ENCODE measurements at regions not wholly inside any gene's neighbourhood (a gene's known extent, or its start where the extent isn't known, plus 50 kb on each side); places are given as distances from the start of the nearest gene placed in this dataset.
"Not testable (repeated sequence)": the region's sequence is repeated elsewhere in the genome, so short reads cannot be mapped to it uniquely, and the experiment has no call there.

DNA sequence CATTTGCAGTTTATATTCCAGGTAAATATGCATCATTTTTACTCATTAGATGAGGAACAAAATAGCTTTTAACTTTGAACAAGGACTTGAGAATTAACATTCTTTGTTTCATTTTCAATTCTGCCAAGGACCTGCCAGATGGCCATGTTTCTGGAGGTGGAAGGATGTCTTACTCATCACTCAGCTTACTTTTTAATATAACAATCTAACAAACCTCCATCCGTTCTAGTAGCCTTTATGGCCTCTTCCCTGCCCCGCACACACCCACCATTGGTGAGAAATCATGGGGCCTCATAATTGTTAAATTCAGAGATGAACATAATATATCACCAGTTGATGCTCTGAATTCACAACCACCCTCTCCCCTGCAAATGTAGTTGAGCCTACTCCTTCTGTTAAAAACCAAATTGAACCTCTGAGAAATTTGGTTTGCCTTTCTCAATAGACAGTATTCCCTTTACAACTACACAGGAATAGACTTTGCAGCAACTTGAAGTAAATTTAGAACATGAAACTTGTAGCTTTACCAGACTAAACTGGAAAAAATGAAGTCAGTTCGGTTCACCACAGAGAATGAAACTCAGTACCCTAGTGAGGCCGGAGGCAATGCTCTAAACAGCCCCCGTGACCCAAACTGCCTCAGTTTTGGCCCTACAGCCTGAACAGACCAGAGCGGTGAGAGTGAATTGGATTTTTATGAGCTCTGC is 50.1 kb upstream of the ACSL4 start:
- 67% methylated on average over 4 of the region's 6 CpGs for WGBS (ENCODE audit: insufficient coverage)
- peaks cover 0 to 17% of the 10 kb centered on the region in 2 donors for H3K27me3 Mint-ChIP-seq (ENCODE audit: low read depth in 2 of 2)
- intact Hi-C loops (cut with micrococcal nuclease), result no loop called here
- no peaks in the 10 kb centered on the region for H3K36me3 Mint-ChIP-seq
- no peak for TF ChIP-seq CTCF (IDR thresholded peaks at IDR 0.05)
- no peak overlapping the region for H3K27ac ChIP-seq (ENCODE audit: low read length)
- no peaks in the 10 kb centered on the region for H3K36me3 ChIP-seq (ENCODE audit: control insufficient read depth, insufficient read depth, low read length)
- no peaks in the 10 kb centered on the region for H3K9me3 ChIP-seq (ENCODE audit: control insufficient read depth, insufficient read depth, low read length)
- no peak overlapping the region for H3K4me3 Mint-ChIP-seq
- H3K4me1 ChIP-seq (ENCODE audit: control insufficient read depth, insufficient read depth, low read length), result no peaks in the 10 kb centered on the region
- no peaks in the 10 kb centered on the region for H3K27me3 ChIP-seq (ENCODE audit: control insufficient read depth, insufficient read depth, low read length)
- no peaks in the 10 kb centered on the region for H3K4me1 Mint-ChIP-seq
- DNase-seq (no peak), ATAC-seq (no peak)
- H3K9me3 Mint-ChIP-seq, result no peaks in the 10 kb centered on the region
- H3K4me3 ChIP-seq (ENCODE audit: low read length), result no peak overlapping the region
- H3K27ac Mint-ChIP-seq, result no peak overlapping the region

DNA sequence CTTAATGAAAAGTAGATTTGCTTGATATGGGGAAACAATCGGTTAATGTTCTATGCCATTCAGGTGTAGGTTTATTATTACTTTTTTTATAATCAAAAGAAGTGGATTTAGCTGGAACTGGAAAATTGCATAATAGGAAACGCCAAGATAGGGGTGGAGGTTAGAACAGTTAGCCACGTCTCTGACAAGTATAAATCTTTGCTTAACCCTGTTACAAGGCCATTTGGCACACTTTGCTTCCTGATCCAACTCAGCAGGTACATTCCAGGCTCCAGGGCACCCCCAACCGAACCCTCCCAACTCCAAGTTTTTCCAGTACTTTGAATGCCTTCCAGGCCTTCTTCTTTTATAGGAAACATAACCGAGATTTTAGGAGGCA is 50.6 kb upstream of the ACSL4 start:
- H3K27ac Mint-ChIP-seq, result no peak overlapping the region
- Histone ChIP-seq H3K36me3 (ENCODE audit: control insufficient read depth, insufficient read depth, low read length) (no peaks in the 10 kb centered on the region), H3K4me3 (ENCODE audit: low read length) (no peak overlapping the region), H3K9me3 (ENCODE audit: control insufficient read depth, insufficient read depth, low read length) (no peaks in the 10 kb centered on the region), H3K27ac (ENCODE audit: low read length) (no peak overlapping the region), H3K27me3 (ENCODE audit: control insufficient read depth, insufficient read depth, low read length) (no peaks in the 10 kb centered on the region), H3K4me1 (ENCODE audit: control insufficient read depth, insufficient read depth, low read length) (no peaks in the 10 kb centered on the region)
- no peaks in the 10 kb centered on the region for H3K9me3 Mint-ChIP-seq
- H3K4me1 Mint-ChIP-seq, result no peaks in the 10 kb centered on the region
- WGBS (ENCODE audit: insufficient coverage), result 78% methylated on average over 3 of the region's 5 CpGs
- no peak for ATAC-seq
- no peaks in the 10 kb centered on the region for H3K36me3 Mint-ChIP-seq
- intact Hi-C loops (cut with micrococcal nuclease), result no loop called here
- H3K4me3 Mint-ChIP-seq, result no peak overlapping the region
- DNase-seq, result no peak
- no peak for TF ChIP-seq CTCF (IDR thresholded peaks at IDR 0.05)
- peaks cover 0 to 20% of the 10 kb centered on the region in 2 donors for H3K27me3 Mint-ChIP-seq (ENCODE audit: low read depth in 2 of 2)

GRCh38 chrX:109785053-109785452 is 52.0 kb upstream of the ACSL4 start:
- 82% methylated on average over 4 of the region's 4 CpGs for WGBS (ENCODE audit: insufficient coverage)
- Mint-ChIP-seq H3K9me3 (no peaks in the 10 kb centered on the region), H3K36me3 (no peaks in the 10 kb centered on the region), H3K4me3 (no peak overlapping the region), H3K27me3 (ENCODE audit: low read depth in 2 of 2) (peaks cover 1 to 24% of the 10 kb centered on the region in 2 donors), H3K27ac (no peak overlapping the region), H3K4me1 (no peaks in the 10 kb centered on the region)
- Histone ChIP-seq H3K9me3 (ENCODE audit: control insufficient read depth, insufficient read depth, low read length) (no peaks in the 10 kb centered on the region), H3K36me3 (ENCODE audit: control insufficient read depth, insufficient read depth, low read length) (no peaks in the 10 kb centered on the region), H3K4me1 (ENCODE audit: control insufficient read depth, insufficient read depth, low read length) (no peaks in the 10 kb centered on the region), H3K27ac (ENCODE audit: low read length) (no peak overlapping the region), H3K27me3 (ENCODE audit: control insufficient read depth, insufficient read depth, low read length) (no peaks in the 10 kb centered on the region), H3K4me3 (ENCODE audit: low read length) (no peak overlapping the region)
- DNase-seq (no peak), ATAC-seq (no peak)
- TF ChIP-seq CTCF (IDR thresholded peaks at IDR 0.05), result no peak
- intact Hi-C loops (cut with micrococcal nuclease), result no loop called here

DNA sequence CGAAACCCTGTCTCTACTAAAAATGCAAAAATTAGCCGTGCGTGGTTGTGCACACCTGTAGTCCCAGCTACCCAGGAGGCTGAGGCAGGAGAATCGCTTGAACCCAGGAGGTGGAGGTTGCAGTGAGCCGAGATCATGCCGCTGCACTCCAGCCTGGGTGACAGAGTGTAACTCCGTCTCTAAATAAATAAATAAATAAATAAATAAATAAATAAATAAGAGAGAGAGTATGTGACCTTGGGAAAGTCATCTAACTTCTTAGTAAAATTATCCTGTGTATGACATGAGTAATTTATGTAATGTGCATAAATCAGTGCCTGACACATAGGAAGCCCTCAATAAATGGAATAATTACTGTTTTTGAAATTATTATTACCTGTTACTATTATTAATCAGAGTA is 57.5 kb upstream of the ACSL4 start:
- H3K4me1 ChIP-seq (ENCODE audit: control insufficient read depth, insufficient read depth, low read length); intact Hi-C loops (cut with micrococcal nuclease); H3K4me3 Mint-ChIP-seq; H3K27ac ChIP-seq (ENCODE audit: low read length); H3K36me3 Mint-ChIP-seq; H3K9me3 ChIP-seq (ENCODE audit: control insufficient read depth, insufficient read depth, low read length); ATAC-seq; H3K9me3 Mint-ChIP-seq; DNase-seq; H3K4me3 ChIP-seq (ENCODE audit: low read length); H3K36me3 ChIP-seq (ENCODE audit: control insufficient read depth, insufficient read depth, low read length); H3K27me3 ChIP-seq (ENCODE audit: control insufficient read depth, insufficient read depth, low read length); H3K27ac Mint-ChIP-seq; H3K4me1 Mint-ChIP-seq: not testable (repeated sequence)
- peaks cover 2 to 15% of the 10 kb centered on the region in 2 donors for H3K27me3 Mint-ChIP-seq (ENCODE audit: low read depth in 2 of 2)
- WGBS (ENCODE audit: insufficient coverage), result 87% methylated on average over 3 of the region's 7 CpGs
